Right atrium auricular region (tissue), 2 donors: ENCODE measurements at regions not wholly inside any gene's neighbourhood (a gene's known extent, or its start where the extent isn't known, plus 50 kb on each side); places are given as distances from the start of the nearest gene placed in this dataset.

Source experiments
- DNase-seq: peaks from one replicate; pipeline ENCODE4 v3.0.0-alpha.2; 2019; ENCODE audit warnings: low spot score
- H3K27ac ChIP-seq, 2 donors: fragments of 200-600 bp; sonication (generic); 1 replicate in 1 of 2; 2 replicates in 1 of 2; pipeline ENCODE4 v1.5.1; 2016 to 2019
- H3K27me3 ChIP-seq, 2 donors: fragments of 200-600 bp; sonication (generic); one replicate each; pipeline versions ENCODE4 v1.5.1 to v1.6.0; 2017 to 2019
- H3K36me3 ChIP-seq: fragments of 200-600 bp; sonication (generic); one replicate; pipeline ENCODE4 v1.5.1; 2016
- H3K4me1 ChIP-seq, 2 donors: fragments of 200-600 bp; sonication (generic); one replicate each; pipeline versions ENCODE4 v1.5.1 to v1.6.0; 2017 to 2019
- H3K4me3 ChIP-seq, 2 donors: fragments of 200-600 bp; sonication (generic); 1 replicate in 1 of 2; 2 replicates in 1 of 2; pipeline ENCODE4 v1.5.1; 2017 to 2019; ENCODE audit warnings: mild to moderate bottlenecking in 1 of 2, moderate library complexity in 1 of 2
- H3K9me3 ChIP-seq, 2 donors: fragments of 200-600 bp; sonication (generic); one replicate each; pipeline ENCODE4 v1.5.1; 2019
- CTCF ChIP-seq, 2 donors: fragments of 200-600 bp; sonication (generic); IDR thresholded peaks; one replicate each; pipeline ENCODE4 v1.5.1; 2019; ENCODE audit warnings: antibody characterized with exemption in 2 of 2

GRCh38 chr5:93208141-93208751 is 372.8 kb downstream of the NR2F1-AS1 start:
- Histone ChIP-seq H3K4me1 (no peaks in the 10 kb centered on the region), H3K27me3 (no peaks in the 10 kb centered on the region), H3K27ac (no peak overlapping the region), H3K36me3 (no peaks in the 10 kb centered on the region), H3K4me3 (no peak overlapping the region), H3K9me3 (no peaks in the 10 kb centered on the region)
- DNase-seq = no peak
- no peak for TF ChIP-seq CTCF (IDR thresholded peaks at IDR 0.05)

- no peak for TF ChIP-seq CTCF (IDR thresholded peaks at IDR 0.05)
- peaks cover 0 to 4% of the 10 kb centered on the region in 2 donors for H3K4me1 ChIP-seq
- H3K9me3 ChIP-seq = no peaks in the 10 kb centered on the region
- H3K4me3 ChIP-seq = no peak overlapping the region
- H3K36me3 ChIP-seq = no peaks in the 10 kb centered on the region
- no peak overlapping the region for H3K27ac ChIP-seq
- no peak for DNase-seq
- H3K27me3 ChIP-seq = no peaks in the 10 kb centered on the region
Measured at GRCh38 chr5:93206203-93206602, 374.8 kb downstream of the NR2F1-AS1 start.

- no peak for TF ChIP-seq CTCF (IDR thresholded peaks at IDR 0.05)
- Histone ChIP-seq H3K27ac (no peak overlapping the region), H3K4me3 (no peak overlapping the region), H3K27me3 (no peaks in the 10 kb centered on the region), H3K4me1 (peaks cover 0 to 4% of the 10 kb centered on the region in 2 donors), H3K9me3 (no peaks in the 10 kb centered on the region), H3K36me3 (no peaks in the 10 kb centered on the region)
- no peak for DNase-seq
Measured at GRCh38 chr5:93201061-93201460, 380.0 kb downstream of the NR2F1-AS1 start.

- Histone ChIP-seq H3K27ac (no peak overlapping the region), H3K9me3 (no peaks in the 10 kb centered on the region), H3K36me3 (no peaks in the 10 kb centered on the region), H3K4me1 (no peaks in the 10 kb centered on the region), H3K27me3 (no peaks in the 10 kb centered on the region), H3K4me3 (no peak overlapping the region)
- TF ChIP-seq CTCF (IDR thresholded peaks at IDR 0.05) = no peak
- DNase-seq = no peak
Measured at GRCh38 chr5:93196986-93197385, 384.0 kb downstream of the NR2F1-AS1 start.

- peaks cover 0 to 4% of the 10 kb centered on the region in 2 donors for H3K4me1 ChIP-seq
- no peaks in the 10 kb centered on the region for H3K27me3 ChIP-seq
- no peaks in the 10 kb centered on the region for H3K36me3 ChIP-seq
- H3K27ac ChIP-seq = no peak overlapping the region
- TF ChIP-seq CTCF (IDR thresholded peaks at IDR 0.05) = no peak
- H3K9me3 ChIP-seq = no peaks in the 10 kb centered on the region
- no peak for DNase-seq
- H3K4me3 ChIP-seq = no peak overlapping the region
Measured at GRCh38 chr5:93193431-93194347, 387.3 kb downstream of the NR2F1-AS1 start.
